ENCODE measurements at regions not wholly inside any gene's neighbourhood (a gene's known extent, or its start where the extent isn't known, plus 50 kb on each side); places are given as distances from the start of the nearest gene placed in this dataset.
A peak's percentile ranks its signal among the peaks of the same experiment; 100 is the strongest.

- Mint-ChIP-seq H3K9me3 (no peaks in the 10 kb centered on the region), H3K27ac (peak overlapping the region; percentile 26), H3K4me1 (ENCODE audit: low read depth) (peaks cover 23% of the 10 kb centered on the region), H3K27me3 (no peaks in the 10 kb centered on the region), H3K4me3 (no peak overlapping the region), H3K36me3 (ENCODE audit: low read depth) (peaks cover 6% of the 10 kb centered on the region)
- Histone ChIP-seq H3K9me3 (ENCODE audit: control insufficient read depth in 1 of 2, insufficient read depth in 1 of 2, low read length in 2 of 2) (no peaks in the 10 kb centered on the region), H3K4me3 (ENCODE audit: low read length) (no peak overlapping the region), H3K27me3 (ENCODE audit: control insufficient read depth in 1 of 2, insufficient read depth in 2 of 2, low read length in 2 of 2) (no peaks in the 10 kb centered on the region), H3K27ac (ENCODE audit: low read depth in 1 of 2, low read length in 2 of 2) (no peak overlapping the region), H3K4me1 (ENCODE audit: insufficient read depth, low read length) (peaks cover 2% of the 10 kb centered on the region), H3K36me3 (ENCODE audit: insufficient read depth, low read length) (no peaks in the 10 kb centered on the region)
- CTCF ChIA-PET = no interaction called here
- intact Hi-C loops (cut with DNase I, micrococcal nuclease) = loop anchor here (5.0 to 10.0 kb wide), 4 partner anchors 199 to 519 kb away; no protein-coding TSS in a partner anchor
- ATAC-seq (ENCODE audit: poor library complexity) (no peak), DNase-seq (no peak)
- POLR2A ChIA-PET = no interaction called here
- no peak for TF ChIP-seq CTCF (IDR thresholded peaks at IDR 0.05)
Measured at GRCh38 chr10:60446070-60446833, 56.6 kb upstream of the ANK3 start.

- H3K9me3 Mint-ChIP-seq = no peaks in the 10 kb centered on the region
- ChIA-PET CTCF (no interaction called here), POLR2A (no interaction called here)
- H3K4me3 Mint-ChIP-seq = no peak overlapping the region
- peaks cover 23% of the 10 kb centered on the region for H3K4me1 Mint-ChIP-seq (ENCODE audit: low read depth)
- H3K27ac ChIP-seq (ENCODE audit: low read depth in 1 of 2, low read length in 2 of 2) = no peak overlapping the region
- TF ChIP-seq CTCF (IDR thresholded peaks at IDR 0.05) = peak; percentile 33
- no peaks in the 10 kb centered on the region for H3K9me3 ChIP-seq (ENCODE audit: control insufficient read depth in 1 of 2, insufficient read depth in 1 of 2, low read length in 2 of 2)
- no peak for ATAC-seq (ENCODE audit: poor library complexity)
- peaks cover 12% of the 10 kb centered on the region for H3K36me3 Mint-ChIP-seq (ENCODE audit: low read depth)
- intact Hi-C loops (cut with DNase I, micrococcal nuclease) = loop anchor here (1.0 to 10.0 kb wide), 5 partner anchors 200 to 520 kb away; no protein-coding TSS in a partner anchor
- peaks cover 2% of the 10 kb centered on the region for H3K4me1 ChIP-seq (ENCODE audit: insufficient read depth, low read length)
- no peaks in the 10 kb centered on the region for H3K27me3 ChIP-seq (ENCODE audit: control insufficient read depth in 1 of 2, insufficient read depth in 2 of 2, low read length in 2 of 2)
- H3K27ac Mint-ChIP-seq = no peak overlapping the region
- H3K4me3 ChIP-seq (ENCODE audit: low read length) = no peak overlapping the region
- no peaks in the 10 kb centered on the region for H3K27me3 Mint-ChIP-seq
- DNase-seq = peak in 3 of 14 experiments; percentile 12 to 21 (median 13)
- H3K36me3 ChIP-seq (ENCODE audit: insufficient read depth, low read length) = no peaks in the 10 kb centered on the region
Measured at GRCh38 chr10:60444494-60445064, 54.9 kb upstream of the ANK3 start.

- TF ChIP-seq CTCF (IDR thresholded peaks at IDR 0.05) = no peak
- H3K27ac ChIP-seq (ENCODE audit: low read depth in 1 of 2, low read length in 2 of 2) = no peak overlapping the region
- no peaks in the 10 kb centered on the region for H3K9me3 ChIP-seq (ENCODE audit: control insufficient read depth in 1 of 2, insufficient read depth in 1 of 2, low read length in 2 of 2)
- H3K27ac Mint-ChIP-seq = no peak overlapping the region
- peaks cover 19% of the 10 kb centered on the region for H3K4me1 Mint-ChIP-seq (ENCODE audit: low read depth)
- no peaks in the 10 kb centered on the region for H3K36me3 ChIP-seq (ENCODE audit: insufficient read depth, low read length)
- ATAC-seq (ENCODE audit: poor library complexity) = no peak
- no peak overlapping the region for H3K4me3 Mint-ChIP-seq
- ChIA-PET POLR2A (interaction anchor here (1.0 kb wide), 1 partner anchor 25 kb away, joined by 3 read pairs; no protein-coding TSS in a partner anchor), CTCF (no interaction called here)
- intact Hi-C loops (cut with DNase I, micrococcal nuclease) = loop anchor here (10.0 kb wide), 2 partner anchors 201 to 521 kb away; no protein-coding TSS in a partner anchor
- no peak for DNase-seq
- H3K36me3 Mint-ChIP-seq (ENCODE audit: low read depth) = peaks cover 13% of the 10 kb centered on the region
- no peaks in the 10 kb centered on the region for H3K27me3 ChIP-seq (ENCODE audit: control insufficient read depth in 1 of 2, insufficient read depth in 2 of 2, low read length in 2 of 2)
- H3K9me3 Mint-ChIP-seq = no peaks in the 10 kb centered on the region
- peaks cover 2% of the 10 kb centered on the region for H3K4me1 ChIP-seq (ENCODE audit: insufficient read depth, low read length)
- no peaks in the 10 kb centered on the region for H3K27me3 Mint-ChIP-seq
- no peak overlapping the region for H3K4me3 ChIP-seq (ENCODE audit: low read length)
Measured at GRCh38 chr10:60443346-60443745, 53.7 kb upstream of the ANK3 start.
